Endothelial cell of umbilical vein (primary cell): ENCODE measurements at regions not wholly inside any gene's neighbourhood (a gene's known extent, or its start where the extent isn't known, plus 50 kb on each side); places are given as distances from the start of the nearest gene placed in this dataset.

Experiments
- CTCF ChIP-seq, 2 donors: IDR thresholded peaks; 1 replicate in 1 of 2; 2 replicates in 1 of 2; pipeline ENCODE4 v1.5.1; 2011; ENCODE audit warnings: low read length in 2 of 2, mild to moderate bottlenecking in 2 of 2, moderate library complexity in 2 of 2, control low read depth in 1 of 2, inconsistent platforms in 1 of 2, low read depth in 1 of 2; ENCODE audit not compliant: insufficient read depth in 1 of 2; ENCODE audit errors: extremely low read depth in 1 of 2
- EZH2 ChIP-seq: IDR thresholded peaks from 2 replicates; pipeline ENCODE4 v1.6.1; 2012; ENCODE audit warnings: borderline replicate concordance, low read depth, mild to moderate bottlenecking, moderate library complexity, low read length, inconsistent platforms; ENCODE audit not compliant: severe bottlenecking
- FOS ChIP-seq: IDR thresholded peaks from 2 replicates; pipeline ENCODE4 v1.6.1; 2011; ENCODE audit warnings: mild to moderate bottlenecking, low read length, moderate library complexity, borderline replicate concordance; ENCODE audit not compliant: insufficient read depth
- GATA2 ChIP-seq: IDR thresholded peaks from 2 replicates; pipeline ENCODE4 v1.7.0; 2011; ENCODE audit warnings: low read depth, mild to moderate bottlenecking, moderate library complexity, mixed read lengths, low read length; ENCODE audit not compliant: insufficient read length, insufficient read depth
- JUN ChIP-seq: IDR thresholded peaks from 2 replicates; pipeline ENCODE4 v1.6.1; 2011; ENCODE audit warnings: borderline replicate concordance, low read depth; ENCODE audit not compliant: insufficient read length, insufficient read depth
- POLR2A ChIP-seq: IDR thresholded peaks from 2 replicates; pipeline ENCODE4 v1.6.1; 2012; ENCODE audit warnings: low read depth, mild to moderate bottlenecking, control low read depth, low read length
- POLR2AphosphoS5 ChIP-seq: IDR thresholded peaks from 2 replicates; pipeline ENCODE4 v1.6.1; 2012; ENCODE audit warnings: low read depth, mild to moderate bottlenecking, control low read depth, low read length, moderate library complexity; ENCODE audit not compliant: insufficient read depth
- TF ChIP-seq, protein P1 (sequence below): IDR thresholded peaks from 2 replicates; pipeline ENCODE4 v1.6.1; 2011; ENCODE audit not compliant: insufficient read depth, insufficient read length

GRCh38 chr10:33665501-33665900 lies 331.0 kb upstream of the NRP1 start:
- TF ChIP-seq POLR2A (no peak), CTCF (IDR thresholded peaks at IDR 0.05; ENCODE audit: extremely low read depth in 1 of 2, insufficient read depth in 1 of 2, low read depth in 1 of 2, low read length in 2 of 2) (no peak), POLR2AphosphoS5 (no peak), EZH2 (no peak), FOS (no peak), JUN (no peak), GATA2 (no peak)
- TF ChIP-seq, protein P1, sequence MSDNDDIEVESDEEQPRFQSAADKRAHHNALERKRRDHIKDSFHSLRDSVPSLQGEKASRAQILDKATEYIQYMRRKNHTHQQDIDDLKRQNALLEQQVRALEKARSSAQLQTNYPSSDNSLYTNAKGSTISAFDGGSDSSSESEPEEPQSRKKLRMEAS = no peak
